ENCODE measurements at regions not wholly inside any gene's neighbourhood (a gene's known extent, or its start where the extent isn't known, plus 50 kb on each side); places are given as distances from the start of the nearest gene placed in this dataset.

- H3F3A ChIP-seq (ENCODE audit: insufficient read depth) = no peaks in the 10 kb centered on the region
- no peak overlapping the region for H3K9ac ChIP-seq (ENCODE audit: low read length)
- H3K27ac ChIP-seq (ENCODE audit: low read depth, low read length) = no peak overlapping the region
- H2AFZ ChIP-seq (ENCODE audit: low read depth, low read length, severe bottlenecking) = no peak overlapping the region
- no peaks in the 10 kb centered on the region for H3K27me3 ChIP-seq (ENCODE audit: low read length)
- H3K4me3 ChIP-seq (ENCODE audit: insufficient read depth, low read length, poor library complexity, severe bottlenecking) = no peak overlapping the region
- H3K79me2 ChIP-seq (ENCODE audit: insufficient read depth, low read length) = no peaks in the 10 kb centered on the region
- no peak for TF ChIP-seq EZH2phosphoT487 (conservative IDR thresholded peaks at IDR 0.05; ENCODE audit: low read length)
- TF ChIP-seq CTCF (IDR thresholded peaks at IDR 0.05; ENCODE audit: insufficient read depth, low read length, poor library complexity, severe bottlenecking) = no peak
- H3K9me2 ChIP-seq (replicated peaks; ENCODE audit: insufficient read depth, low read length) = no peaks in the 10 kb centered on the region
- no peaks in the 10 kb centered on the region for H3K36me3 ChIP-seq (ENCODE audit: low read length)
- no peak overlapping the region for H3K4me2 ChIP-seq (ENCODE audit: low read depth, low read length, poor library complexity, severe bottlenecking)
- no peaks in the 10 kb centered on the region for H4K20me1 ChIP-seq (ENCODE audit: low read depth, low read length)
- H3K9me3 ChIP-seq (ENCODE audit: insufficient read depth, low read length) = no peaks in the 10 kb centered on the region
Measured at GRCh38 chr20:16863303-16863702, 115.1 kb downstream of the OTOR start.

GRCh38 chr20:16864069-16864468 is 115.9 kb downstream of the OTOR start:
- Histone ChIP-seq H3K9me2 (replicated peaks; ENCODE audit: insufficient read depth, low read length) (no peaks in the 10 kb centered on the region), H3K27me3 (ENCODE audit: low read length) (no peaks in the 10 kb centered on the region), H3K36me3 (ENCODE audit: low read length) (no peaks in the 10 kb centered on the region), H4K20me1 (ENCODE audit: low read depth, low read length) (no peaks in the 10 kb centered on the region), H3K9ac (ENCODE audit: low read length) (no peak overlapping the region), H3K4me3 (ENCODE audit: insufficient read depth, low read length, poor library complexity, severe bottlenecking) (no peak overlapping the region), H3F3A (ENCODE audit: insufficient read depth) (no peaks in the 10 kb centered on the region), H3K79me2 (ENCODE audit: insufficient read depth, low read length) (no peaks in the 10 kb centered on the region), H3K27ac (ENCODE audit: low read depth, low read length) (no peak overlapping the region), H2AFZ (ENCODE audit: low read depth, low read length, severe bottlenecking) (no peak overlapping the region), H3K4me2 (ENCODE audit: low read depth, low read length, poor library complexity, severe bottlenecking) (no peak overlapping the region), H3K9me3 (ENCODE audit: insufficient read depth, low read length) (no peaks in the 10 kb centered on the region)
- TF ChIP-seq EZH2phosphoT487 (conservative IDR thresholded peaks at IDR 0.05; ENCODE audit: low read length) (no peak), CTCF (IDR thresholded peaks at IDR 0.05; ENCODE audit: insufficient read depth, low read length, poor library complexity, severe bottlenecking) (no peak)

GRCh38 chr20:16864963-16865362 is 116.8 kb downstream of the OTOR start:
- no peak overlapping the region for H3K27ac ChIP-seq (ENCODE audit: low read depth, low read length)
- TF ChIP-seq EZH2phosphoT487 (conservative IDR thresholded peaks at IDR 0.05; ENCODE audit: low read length) (no peak), CTCF (IDR thresholded peaks at IDR 0.05; ENCODE audit: insufficient read depth, low read length, poor library complexity, severe bottlenecking) (no peak)
- no peak overlapping the region for H2AFZ ChIP-seq (ENCODE audit: low read depth, low read length, severe bottlenecking)
- H3K79me2 ChIP-seq (ENCODE audit: insufficient read depth, low read length) = no peaks in the 10 kb centered on the region
- no peaks in the 10 kb centered on the region for H3K9me3 ChIP-seq (ENCODE audit: insufficient read depth, low read length)
- no peaks in the 10 kb centered on the region for H3K36me3 ChIP-seq (ENCODE audit: low read length)
- no peak overlapping the region for H3K4me2 ChIP-seq (ENCODE audit: low read depth, low read length, poor library complexity, severe bottlenecking)
- no peak overlapping the region for H3K4me3 ChIP-seq (ENCODE audit: insufficient read depth, low read length, poor library complexity, severe bottlenecking)
- H4K20me1 ChIP-seq (ENCODE audit: low read depth, low read length) = no peaks in the 10 kb centered on the region
- H3K27me3 ChIP-seq (ENCODE audit: low read length) = no peaks in the 10 kb centered on the region
- H3K9me2 ChIP-seq (replicated peaks; ENCODE audit: insufficient read depth, low read length) = no peaks in the 10 kb centered on the region
- H3K9ac ChIP-seq (ENCODE audit: low read length) = no peak overlapping the region
- no peaks in the 10 kb centered on the region for H3F3A ChIP-seq (ENCODE audit: insufficient read depth)

Measured in SU-DHL-6 (cell line).